Adrenal gland (tissue), 9 donors: ENCODE measurements at regions not wholly inside any gene's neighbourhood (a gene's known extent, or its start where the extent isn't known, plus 50 kb on each side); places are given as distances from the start of the nearest gene placed in this dataset.

Experiments used
- DNase-seq, 7 donors: peaks; one replicate each; pipeline ENCODE4 v3.0.0-alpha.2; 2019 to 2020
- H3K27ac ChIP-seq, 5 donors: fragments of 200-600 bp; sonication (generic) in 4 of 5; 1 replicate in 3 of 5; 2 replicates in 2 of 5; pipeline versions ENCODE4 v1.5.1 to v1.8.0; 2016 to 2020; ENCODE audit warnings: mild to moderate bottlenecking in 1 of 5
- H3K27me3 ChIP-seq: fragments of 200-600 bp; 2 replicates; pipeline ENCODE4 v1.8.0; 2021
- H3K36me3 ChIP-seq, 2 donors: fragments of 200-600 bp; replicated peaks in 1 of 2; 1 replicate in 1 of 2; 2 replicates in 1 of 2; pipeline versions ENCODE4 v1.5.1 to v1.8.0; 2018 to 2022
- H3K4me1 ChIP-seq, 2 donors: fragments of 200-600 bp; replicated peaks in 1 of 2; 1 replicate in 1 of 2; 2 replicates in 1 of 2; pipeline versions ENCODE4 v1.5.1 to v1.8.0; 2018 to 2021
- H3K4me3 ChIP-seq, 4 donors: fragments of 200-600 bp; sonication (generic) in 3 of 4; one replicate each; pipeline ENCODE4 v1.5.1; 2016 to 2018
- H3K9me3 ChIP-seq, 3 donors: fragments of 200-600 bp; sonication (generic) in 1 of 3; replicated peaks in 1 of 3; 1 replicate in 2 of 3; 2 replicates in 1 of 3; pipeline versions ENCODE4 v1.5.1 to v1.8.0; 2016 to 2021
- CTCF ChIP-seq, 6 experiments: fragments of 450-650 bp in 4 of 6; fragments of 200-600 bp in 2 of 6; sonication (generic) in 1 of 6; IDR thresholded peaks; 1 replicate in 5 of 6; 2 replicates in 1 of 6; pipeline versions ENCODE4 v1.5.1 to v1.8.0; 2016 to 2021; ENCODE audit warnings: antibody characterized with exemption in 6 of 6, mild to moderate bottlenecking in 2 of 6, moderate library complexity in 1 of 6
- POLR2A ChIP-seq, 2 donors: fragments of 450-650 bp; IDR thresholded peaks; one replicate each; pipeline ENCODE4 v1.6.1; 2017; ENCODE audit warnings: antibody characterized with exemption in 2 of 2, mild to moderate bottlenecking in 2 of 2, moderate library complexity in 1 of 2
- WGBS, 4 donors: extraction: QIAGEN DNeasy Blood & Tissue Kit in 2 of 4; methylation state at CpG; one replicate each; pipeline versions ENCODE4 v1.1.5 to v1.1.7; 2013 to 2017; 5-methylcytosine and 5-hydroxymethylcytosine counted together
- intact Hi-C, 2 donors: fragments of 100-400 bp; cut with DNase I; formaldehyde crosslinking; loops; one replicate each; pipeline versions ENCODE4 v1.14.1 to v1.15.0; 2022 to 2023
- donor health status: healthy with polysubstance abuse.
- donor health status: Bipolar disorder and iron deficiency.
- donor health status: DM: yes; HTN: yes; CAD: no.
- donor health status: DM: no; HTN: no; CAD: no.
- donor health status: DM: no; HTN: no; CAD: no.

DNA sequence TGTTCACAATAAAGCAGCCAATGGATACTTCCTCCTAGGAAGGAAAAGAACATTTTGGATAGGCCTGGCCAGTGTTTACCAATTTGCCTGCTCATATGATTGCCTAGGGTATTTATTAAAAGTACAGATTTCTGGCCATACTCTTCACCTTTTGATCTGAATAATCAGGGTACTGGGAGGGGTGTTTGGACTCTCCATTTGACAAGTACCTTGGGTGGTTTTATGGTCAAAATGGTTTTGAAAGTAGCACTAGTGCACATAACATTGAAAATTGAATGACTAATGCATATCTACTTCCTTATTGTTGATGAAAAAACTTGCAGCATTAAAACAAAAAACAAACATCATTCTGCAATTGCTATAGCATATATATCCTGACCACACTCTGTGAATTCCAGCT, 333.3 kb upstream of the CDH2 start:
- intact Hi-C loops = no loop called here
- no peak for DNase-seq
- H3K9me3 ChIP-seq = no peaks in the 10 kb centered on the region

DNA sequence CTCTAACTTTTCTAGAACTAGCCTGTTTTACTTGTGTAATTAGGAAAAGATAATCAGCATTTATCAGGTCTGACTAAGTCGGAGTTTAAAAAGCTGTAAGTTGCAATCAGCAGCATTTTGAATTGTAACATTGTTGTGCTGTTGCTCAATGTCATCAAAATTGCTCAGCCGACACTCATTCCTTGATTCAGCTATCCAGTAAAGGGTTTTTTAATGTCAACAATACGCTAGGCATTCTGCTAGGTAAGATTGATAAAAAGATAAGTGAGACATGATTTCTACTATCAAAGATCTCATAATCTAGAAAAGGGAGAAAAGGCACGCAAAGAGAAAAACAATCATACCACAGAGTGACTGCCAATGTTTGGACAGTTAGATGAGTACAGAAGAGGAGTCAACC, 327.1 kb upstream of the CDH2 start:
- no peak for DNase-seq
- Histone ChIP-seq H3K27me3 (no peaks in the 10 kb centered on the region), H3K36me3 (no peaks in the 10 kb centered on the region), H3K4me1 (no peaks in the 10 kb centered on the region), H3K9me3 (no peaks in the 10 kb centered on the region), H3K4me3 (no peak overlapping the region), H3K27ac (no peak overlapping the region)
- 80 to 88% (median 81%) methylated on average over 4 of the region's 4 CpGs for WGBS, 4 donors
- no peak for TF ChIP-seq CTCF (IDR thresholded peaks at IDR 0.05)
- no peak for TF ChIP-seq POLR2A (IDR thresholded peaks at IDR 0.05)
- intact Hi-C loops = no loop called here

More for the DNA sequence above, 333.3 kb upstream of the CDH2 start:
- Histone ChIP-seq H3K4me3 (no peak overlapping the region), H3K27ac (no peak overlapping the region), H3K4me1 (peaks cover 0 to 4% of the 10 kb centered on the region in 2 donors), H3K36me3 (no peaks in the 10 kb centered on the region), H3K27me3 (no peaks in the 10 kb centered on the region)
- TF ChIP-seq CTCF (IDR thresholded peaks at IDR 0.05) = no peak
- TF ChIP-seq POLR2A (IDR thresholded peaks at IDR 0.05) = no peak

DNA sequence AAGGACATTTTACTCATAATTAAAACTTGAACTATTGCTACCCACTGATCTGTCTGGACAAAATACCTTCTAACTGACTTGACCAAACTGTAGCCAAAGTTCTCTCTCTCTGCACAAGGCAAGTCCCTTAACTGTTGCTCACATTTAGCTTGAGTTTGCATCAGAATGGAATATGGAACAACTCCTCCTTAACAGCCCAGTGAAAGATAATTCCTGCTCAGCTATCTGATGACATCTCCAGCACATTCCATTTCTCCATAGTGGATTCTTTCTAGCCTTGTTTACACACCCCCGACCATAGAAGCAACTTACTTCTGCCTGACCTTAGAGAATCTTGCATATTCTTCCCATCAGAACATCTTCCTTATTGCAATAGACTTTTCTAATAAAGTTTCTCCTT, 317.2 kb upstream of the CDH2 start:
- no peak for TF ChIP-seq CTCF (IDR thresholded peaks at IDR 0.05)
- no peak for TF ChIP-seq POLR2A (IDR thresholded peaks at IDR 0.05)

DNA sequence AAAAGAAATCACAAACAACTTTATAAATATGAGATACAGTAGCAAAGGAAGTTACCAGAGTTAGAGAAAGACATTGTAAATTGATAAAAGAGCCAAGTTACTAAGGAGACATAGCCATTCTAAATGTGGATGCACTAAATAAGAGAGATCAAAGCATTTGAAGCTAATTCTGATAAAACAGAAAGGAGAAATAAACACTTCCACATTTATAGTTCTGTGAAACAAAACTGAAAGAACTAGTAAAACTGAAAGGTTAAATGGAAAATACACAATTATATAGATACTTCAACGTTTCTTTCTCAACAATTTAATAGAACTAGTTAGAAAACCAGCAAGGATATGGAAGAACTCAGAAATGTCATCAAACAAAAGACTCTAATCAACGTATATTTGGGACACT, 309.0 kb upstream of the CDH2 start:
- 30 to 44% (median 41%) methylated on average over 2 of the region's 2 CpGs for WGBS, 4 donors
- Histone ChIP-seq H3K4me3 (no peak overlapping the region), H3K27me3 (no peaks in the 10 kb centered on the region), H3K4me1 (no peaks in the 10 kb centered on the region), H3K9me3 (no peaks in the 10 kb centered on the region), H3K36me3 (no peaks in the 10 kb centered on the region), H3K27ac (no peak overlapping the region)
- DNase-seq = no peak
- intact Hi-C loops = no loop called here
- no peak for TF ChIP-seq CTCF (IDR thresholded peaks at IDR 0.05)

More for the DNA sequence above, 317.2 kb upstream of the CDH2 start:
- no peaks in the 10 kb centered on the region for H3K4me1 ChIP-seq
- no peaks in the 10 kb centered on the region for H3K9me3 ChIP-seq
- no peak overlapping the region for H3K4me3 ChIP-seq
- H3K27me3 ChIP-seq = no peaks in the 10 kb centered on the region
- no peak overlapping the region for H3K27ac ChIP-seq
- intact Hi-C loops = no loop called here
- no peak for DNase-seq
- 46 to 56% (median 52%) methylated on average over 1 of the region's 1 CpG for WGBS, 4 donors
- H3K36me3 ChIP-seq = no peaks in the 10 kb centered on the region
